ENCODE measurements at regions not wholly inside any gene's neighbourhood (a gene's known extent, or its start where the extent isn't known, plus 50 kb on each side); places are given as distances from the start of the nearest gene placed in this dataset.

- no peak for TF ChIP-seq ZFP30 (CRISPR knock-in tag; IDR thresholded peaks at IDR 0.05)
- TF ChIP-seq ZFP3 (CRISPR knock-in tag; IDR thresholded peaks at IDR 0.05): no peak
- TF ChIP-seq ESRRG (CRISPR knock-in tag; IDR thresholded peaks at IDR 0.05): no peak
- TF ChIP-seq ARNTL (CRISPR knock-in tag; IDR thresholded peaks at IDR 0.05; ENCODE audit: borderline replicate concordance, low read depth): no peak
- TF ChIP-seq ZNF70 (CRISPR knock-in tag; IDR thresholded peaks at IDR 0.05): no peak
- TF ChIP-seq GLIS3 (CRISPR knock-in tag; IDR thresholded peaks at IDR 0.05): no peak
- TF ChIP-seq PATZ1 (CRISPR knock-in tag; IDR thresholded peaks at IDR 0.05; ENCODE audit: borderline replicate concordance): no peak
- no peak for TF ChIP-seq BACH2 (CRISPR knock-in tag; IDR thresholded peaks at IDR 0.05; ENCODE audit: borderline replicate concordance)
- no peak for TF ChIP-seq TSHZ2 (CRISPR knock-in tag; IDR thresholded peaks at IDR 0.05)
These were observed 264.7 kb downstream of the SOX9 start for GRCh38 chr17:72385475-72385874.
